Hippocampal formation (tissue), 2 donors: ENCODE measurements at regions not wholly inside any gene's neighbourhood (a gene's known extent, or its start where the extent isn't known, plus 50 kb on each side); places are given as distances from the start of the nearest gene placed in this dataset.
"Not testable (repeated sequence)": the region's sequence is repeated elsewhere in the genome, so short reads cannot be mapped to it uniquely, and the experiment has no call there.

ENCODE experiments used
- DNase-seq, 2 donors: peaks; one replicate each; lab custom pipeline; 2025; lab: John Stamatoyannopoulos, UW

DNA sequence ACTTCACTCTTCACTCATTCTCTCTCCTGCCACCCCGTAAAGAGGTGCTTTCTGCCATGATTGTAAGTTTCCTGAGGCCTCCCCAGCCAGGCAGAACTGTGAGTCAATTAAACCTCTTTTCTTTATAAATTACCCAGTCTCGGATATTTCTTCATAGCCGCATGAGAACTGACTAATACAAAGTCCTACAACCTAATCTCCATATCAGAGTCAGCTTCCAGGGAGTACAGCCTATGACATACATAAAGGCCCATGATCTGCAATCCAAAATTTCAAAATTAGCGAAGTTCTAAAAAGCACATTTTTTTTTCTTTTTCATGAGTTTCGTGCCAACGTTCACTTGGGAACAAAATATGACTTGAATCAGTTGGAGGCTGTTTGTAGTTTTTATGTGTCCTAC is 256.9 kb upstream of the DUSP10 start:
- DNase-seq: no peak

DNA sequence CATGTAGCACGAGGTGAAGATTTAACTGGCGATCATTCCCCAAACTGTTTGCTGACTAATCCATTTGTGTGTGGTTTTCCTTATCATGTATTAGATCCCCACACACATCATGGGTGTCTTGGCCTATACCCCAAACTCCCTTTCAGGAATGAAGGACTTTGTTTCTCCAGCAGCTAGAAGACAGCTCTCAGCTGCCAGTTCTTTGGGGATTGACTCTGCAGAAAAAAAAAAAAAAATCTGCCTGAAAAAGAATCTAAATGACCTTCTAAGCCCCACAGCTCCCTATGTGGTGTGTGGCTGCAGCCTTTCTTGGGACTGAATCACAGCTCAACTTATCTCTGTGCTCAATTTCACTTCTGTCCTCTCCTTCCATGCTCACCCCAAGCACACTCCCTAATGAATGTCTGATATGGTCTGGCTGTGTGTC is 256.3 kb upstream of the DUSP10 start:
- DNase-seq: no peak

DNA sequence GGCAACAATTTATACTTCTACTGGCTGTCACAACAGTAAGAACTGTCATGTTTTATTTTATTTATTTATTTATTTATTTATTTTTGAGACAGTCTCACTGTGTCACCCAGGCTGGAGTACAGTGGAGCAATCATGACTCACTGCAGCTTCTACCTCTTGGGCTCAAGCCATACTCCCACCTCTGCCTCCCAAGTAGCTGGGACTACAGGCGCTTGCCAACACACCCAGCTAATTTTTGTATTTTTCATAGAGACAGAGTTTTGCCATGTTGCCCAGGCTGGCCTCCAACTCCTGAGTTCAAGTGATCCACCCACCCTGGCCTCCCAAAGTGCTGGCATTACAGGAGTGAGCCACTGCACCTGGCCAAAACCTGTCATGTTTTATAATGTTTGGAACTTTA is 255.1 kb upstream of the DUSP10 start:
- not testable (repeated sequence) for DNase-seq

DNA sequence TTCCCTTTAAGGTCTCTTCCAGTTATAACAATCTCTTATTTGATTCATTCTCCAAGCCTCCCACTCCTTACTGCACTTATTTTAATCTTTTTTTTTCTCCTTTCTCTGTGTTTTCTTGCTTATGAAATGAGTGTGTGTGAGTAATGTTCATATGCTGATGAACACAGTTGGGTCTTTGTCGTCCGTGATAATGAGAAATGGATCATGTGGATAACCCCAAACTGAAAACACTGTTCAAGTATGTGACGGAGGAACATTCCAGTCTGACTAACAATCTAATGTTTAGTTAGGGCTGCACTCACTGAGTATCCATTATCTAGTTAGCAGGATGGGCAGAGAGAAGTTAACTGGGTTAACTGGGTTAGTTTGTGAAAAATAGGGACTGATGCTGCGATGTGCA is 253.1 kb upstream of the DUSP10 start:
- DNase-seq: peak in 1 of 2 donors; percentile 55

DNA sequence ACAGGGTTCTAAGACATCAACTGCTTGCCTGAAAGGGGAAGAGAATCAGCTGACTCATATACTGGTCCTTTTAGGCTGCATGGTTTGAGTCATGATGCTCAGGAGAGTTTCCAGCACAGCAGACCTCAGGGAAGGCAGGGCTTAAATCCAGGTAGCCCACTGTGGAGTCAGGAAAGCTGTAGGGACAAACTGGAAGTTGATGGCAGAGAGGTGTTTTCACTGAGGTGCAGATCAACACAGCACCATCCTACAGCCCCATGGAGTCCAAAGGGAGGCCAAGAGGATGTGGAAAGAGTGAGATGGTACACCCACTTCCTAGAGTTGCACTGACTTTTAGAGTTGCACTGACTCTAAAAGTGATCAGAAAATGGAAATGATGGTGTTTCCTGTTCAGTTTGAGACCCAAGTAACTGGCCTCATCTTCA is 252.4 kb upstream of the DUSP10 start:
- DNase-seq: no peak

GRCh38 chr1:221993444-221993948 is 251.6 kb upstream of the DUSP10 start:
- DNase-seq: no peak

- no peak for DNase-seq
Measured at GRCh38 chr1:221992427-221992826, 250.5 kb upstream of the DUSP10 start.

DNA sequence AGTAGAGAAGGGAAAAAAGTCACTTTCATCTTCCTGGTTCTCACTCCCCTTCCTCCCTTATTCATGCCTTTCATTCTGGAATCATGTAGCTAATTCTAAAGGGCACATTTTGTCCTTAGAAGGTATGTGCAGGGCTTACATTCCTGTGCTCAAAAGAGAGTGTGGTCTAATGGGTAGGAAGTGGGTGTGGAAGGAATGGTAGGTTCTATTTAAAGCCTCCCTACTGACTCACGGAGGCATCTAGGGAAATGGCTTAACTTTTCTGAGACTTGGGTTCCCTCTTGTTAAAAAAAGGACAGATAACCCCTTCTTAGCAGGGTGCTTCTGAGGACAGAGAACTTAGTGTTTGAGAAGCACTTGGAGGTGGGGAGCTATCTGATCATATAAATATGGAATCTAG is 249.3 kb upstream of the DUSP10 start:
- no peak for DNase-seq

DNA sequence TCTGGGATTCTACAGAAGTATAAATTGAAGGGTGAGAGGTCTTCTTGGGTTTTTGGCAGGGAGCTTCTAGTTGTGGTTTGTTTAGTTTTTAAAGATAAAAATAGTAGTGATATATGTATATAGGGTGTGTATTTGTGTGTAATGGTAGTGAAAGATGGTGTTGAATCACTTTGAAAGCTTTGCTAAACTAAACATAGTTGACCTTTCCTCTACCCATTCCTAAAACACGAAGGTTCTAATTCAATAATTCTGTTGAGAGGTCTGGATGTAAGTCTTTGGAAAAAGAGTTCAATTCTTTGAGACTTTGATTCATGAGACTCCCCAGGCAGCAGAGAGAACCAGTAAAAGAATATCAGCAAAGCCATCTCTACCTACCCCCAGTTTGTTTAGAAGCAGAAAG is 247.9 kb upstream of the DUSP10 start:
- no peak for DNase-seq

DNA sequence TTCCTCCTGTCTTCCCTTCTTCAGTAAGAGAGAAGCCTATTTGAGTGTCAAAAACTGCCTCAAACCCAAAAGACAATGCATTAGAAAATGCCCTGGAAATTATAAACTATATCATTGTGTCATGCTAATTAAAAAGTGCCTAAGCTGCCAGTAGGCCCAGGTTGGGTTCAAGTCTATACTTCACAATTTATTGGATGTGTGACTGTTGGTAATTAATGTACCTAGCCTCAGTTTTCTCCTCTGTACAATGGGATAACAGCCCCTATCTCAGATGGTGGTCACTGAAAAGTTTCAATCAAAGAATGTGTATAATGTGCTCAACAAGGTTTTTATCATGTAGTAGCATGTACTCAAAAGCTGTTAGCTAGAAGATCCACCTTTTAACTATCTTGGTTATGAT is 246.9 kb upstream of the DUSP10 start:
- DNase-seq: no peak

DNA sequence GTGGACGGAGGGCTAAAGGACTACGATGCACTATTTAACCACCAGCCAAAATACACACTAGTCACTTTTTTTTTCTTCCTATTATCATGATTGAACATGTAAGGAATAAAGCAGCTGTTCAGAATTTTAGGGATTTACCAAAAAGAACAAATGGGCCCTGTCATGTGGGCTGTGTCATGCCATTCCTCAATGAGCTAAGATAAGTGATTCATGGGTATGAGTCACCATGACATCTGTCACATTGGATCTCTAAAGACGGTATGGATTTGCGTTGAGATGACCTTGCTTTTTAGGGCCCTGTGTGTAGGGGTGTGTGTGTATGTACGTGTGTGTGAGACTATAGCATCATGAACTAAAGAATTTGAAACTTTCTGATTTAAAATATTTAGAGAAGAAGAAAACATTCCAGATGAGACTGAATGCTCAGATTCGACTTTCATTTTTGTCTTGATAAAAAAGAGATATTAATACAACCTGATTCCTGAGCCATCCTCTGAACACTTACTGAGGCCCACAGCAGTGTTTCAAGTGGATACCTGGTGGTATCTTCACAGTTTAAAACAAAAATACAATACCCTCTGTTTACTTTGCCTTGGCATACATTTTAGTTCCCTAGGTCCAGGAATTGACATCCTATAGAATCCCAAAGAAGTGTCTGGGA is 246.1 kb upstream of the DUSP10 start:
- DNase-seq: no peak

- no peak for DNase-seq
Measured at GRCh38 chr1:221983444-221983843, 241.6 kb upstream of the DUSP10 start.

DNA sequence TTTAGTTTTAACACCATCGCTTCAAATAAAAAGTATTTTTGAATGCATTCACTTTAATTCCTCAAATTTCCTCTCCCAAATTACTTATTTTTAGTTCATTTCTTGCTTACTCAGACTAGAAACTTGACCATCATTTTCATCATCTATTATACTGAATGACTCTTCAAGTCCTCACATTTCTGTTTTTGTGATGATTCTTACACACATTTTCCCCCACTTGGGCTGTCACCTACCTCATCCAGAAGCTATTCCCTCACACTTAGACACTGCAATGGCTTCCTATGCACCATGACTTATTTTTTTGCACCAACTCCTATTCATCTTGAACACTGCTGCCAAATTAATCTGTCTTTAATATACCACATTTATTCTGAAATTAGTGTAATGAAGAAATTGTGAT is 239.6 kb upstream of the DUSP10 start:
- no peak for DNase-seq

DNA sequence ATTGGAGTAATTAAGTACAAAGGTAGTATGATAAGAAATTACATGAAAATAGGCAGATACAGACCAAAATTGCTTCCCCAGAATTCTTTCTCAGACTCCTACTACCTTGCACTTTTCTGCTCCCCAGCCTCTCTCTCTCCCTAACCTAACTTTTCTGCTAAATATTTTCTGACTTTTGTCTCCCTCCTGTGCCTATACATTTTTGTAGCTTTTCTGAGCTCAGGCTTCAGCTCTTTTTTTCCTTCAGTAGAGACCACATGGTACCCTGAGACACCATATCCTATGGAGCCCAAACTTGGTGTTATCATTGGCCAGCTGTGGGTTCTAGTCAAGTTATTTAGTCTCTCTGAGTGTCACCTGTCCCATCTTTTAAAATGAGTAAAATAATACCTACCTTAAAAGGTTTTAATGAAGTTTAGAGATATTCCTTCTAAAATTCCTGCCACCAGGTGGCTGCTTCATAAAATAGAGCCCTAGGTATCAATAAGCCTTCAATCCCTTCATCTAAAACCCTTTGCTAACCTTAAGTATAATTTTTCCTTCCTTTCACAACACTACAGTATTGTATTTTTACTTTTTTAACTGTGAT is 237.6 kb upstream of the DUSP10 start:
- no peak for DNase-seq

DNA sequence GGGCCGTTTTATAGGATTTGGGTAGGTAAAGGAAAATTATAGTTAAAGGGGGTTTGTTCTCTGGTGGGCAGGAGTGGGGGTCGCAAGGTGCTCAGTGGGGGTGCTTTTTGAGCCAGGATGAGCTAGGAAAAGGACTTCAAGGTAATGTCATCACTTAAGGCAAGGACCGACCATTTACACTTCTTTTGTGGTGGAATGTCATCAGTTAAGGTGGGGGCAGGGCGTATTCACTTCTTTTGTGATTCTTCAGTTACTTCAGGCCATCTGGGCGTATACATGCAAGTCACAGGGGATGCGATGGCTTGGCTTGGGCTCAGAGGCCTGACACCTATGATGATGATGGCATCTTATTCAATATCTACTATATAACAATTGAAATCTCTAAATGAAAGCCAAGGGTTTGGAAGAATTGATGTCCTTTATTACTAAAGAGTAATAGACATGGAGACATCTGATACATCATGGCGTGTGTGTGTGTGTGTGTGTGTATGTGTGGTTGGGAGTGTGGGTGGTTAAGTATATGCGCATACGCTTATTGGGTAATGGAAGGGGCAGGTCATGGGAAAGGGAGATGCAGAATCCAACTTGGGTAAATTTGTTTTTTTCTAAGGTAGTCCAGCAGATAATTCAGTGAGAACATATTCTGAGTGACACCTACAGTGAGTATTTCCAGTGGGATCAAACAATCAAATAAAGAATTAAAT is 236.9 kb upstream of the DUSP10 start:
- not testable (repeated sequence) for DNase-seq

DNA sequence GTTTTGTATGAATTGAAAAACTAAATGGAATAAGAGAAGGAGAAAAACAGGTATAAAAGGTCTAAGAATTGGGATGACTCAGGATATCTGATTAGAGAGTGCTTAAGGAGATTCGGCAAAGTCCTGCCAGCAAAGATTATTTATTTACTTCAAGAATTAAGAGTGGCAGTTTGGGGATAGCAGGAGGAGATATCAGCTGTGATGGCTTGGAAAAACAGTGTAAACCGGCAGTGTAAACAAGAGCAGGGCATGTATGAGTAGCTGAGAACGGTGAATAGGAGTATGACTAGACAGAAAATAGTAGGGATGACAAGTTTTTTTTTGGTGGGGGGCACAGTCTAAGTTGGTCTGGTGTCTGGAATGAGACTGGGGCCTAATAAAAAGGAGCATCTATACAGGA is 231.9 kb upstream of the DUSP10 start:
- not testable (repeated sequence) for DNase-seq

DNA sequence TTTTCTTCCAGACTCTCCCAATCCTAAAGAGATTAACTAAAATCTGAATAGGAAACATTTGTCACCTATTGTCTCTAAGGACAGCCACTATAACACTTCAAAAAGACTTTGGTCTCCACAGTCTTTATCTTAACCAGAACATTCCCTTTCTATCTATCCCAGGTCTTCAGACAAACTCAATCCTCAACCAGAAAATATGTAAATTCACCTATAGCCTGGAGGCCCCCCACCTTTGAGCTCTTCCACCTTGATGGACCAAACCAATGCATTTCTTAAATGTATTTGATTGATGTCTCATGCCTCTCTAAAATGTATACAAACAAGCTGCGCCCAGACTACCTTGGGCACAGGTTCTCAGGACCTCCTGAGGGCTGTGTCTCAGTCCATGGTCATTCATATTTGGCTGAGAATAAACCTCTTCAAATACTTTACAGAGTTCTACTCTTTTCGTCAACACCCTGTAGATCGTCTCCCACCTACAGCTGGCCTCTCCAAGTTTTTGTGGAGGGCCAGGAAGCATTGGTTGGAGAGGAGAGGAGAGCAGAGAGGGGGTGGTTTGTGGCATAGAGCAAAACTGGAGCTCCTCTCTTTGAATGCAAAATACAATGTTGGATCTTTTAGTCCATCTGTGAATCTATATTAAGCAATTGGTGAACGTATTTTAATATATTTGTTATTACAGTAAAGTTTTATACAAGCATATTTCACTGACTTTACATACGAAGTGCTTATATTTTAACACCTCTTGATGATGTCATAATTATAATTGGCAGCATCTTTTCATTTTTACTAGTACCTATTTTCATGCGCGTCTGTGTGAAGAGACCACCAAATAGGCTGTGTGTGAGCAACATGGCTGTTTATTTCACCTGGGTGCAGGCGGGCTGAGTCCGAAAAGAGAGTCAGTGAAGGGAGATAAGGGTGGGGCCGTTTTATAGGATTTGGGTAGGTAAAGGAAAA is 230.7 kb upstream of the DUSP10 start:
- DNase-seq: no peak

- not testable (repeated sequence) for DNase-seq
Measured at GRCh38 chr1:221971035-221971434, 229.1 kb upstream of the DUSP10 start.

- DNase-seq: not testable (repeated sequence)
Measured at GRCh38 chr1:221969298-221969858, 227.5 kb upstream of the DUSP10 start.

DNA sequence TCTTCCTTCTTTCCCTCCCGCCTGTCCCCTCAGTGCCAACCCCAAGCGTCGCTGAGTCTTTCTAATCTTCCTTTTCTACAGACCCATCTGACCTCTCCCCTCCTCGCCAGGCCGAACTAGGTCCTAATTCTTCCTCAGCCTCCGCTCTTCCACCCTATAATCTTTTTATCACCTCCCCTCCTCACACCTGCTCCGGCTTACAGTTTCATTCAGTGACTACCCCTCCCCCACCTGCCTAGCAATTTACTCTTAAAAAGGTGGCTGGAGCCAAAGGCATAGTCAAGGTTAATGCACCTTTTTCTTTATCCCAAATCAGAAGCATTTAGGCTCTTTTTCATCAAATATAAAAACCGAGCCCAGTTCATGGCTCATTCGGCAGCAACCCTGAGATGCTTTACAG is 225.6 kb upstream of the DUSP10 start:
- DNase-seq: not testable (repeated sequence)

DNA sequence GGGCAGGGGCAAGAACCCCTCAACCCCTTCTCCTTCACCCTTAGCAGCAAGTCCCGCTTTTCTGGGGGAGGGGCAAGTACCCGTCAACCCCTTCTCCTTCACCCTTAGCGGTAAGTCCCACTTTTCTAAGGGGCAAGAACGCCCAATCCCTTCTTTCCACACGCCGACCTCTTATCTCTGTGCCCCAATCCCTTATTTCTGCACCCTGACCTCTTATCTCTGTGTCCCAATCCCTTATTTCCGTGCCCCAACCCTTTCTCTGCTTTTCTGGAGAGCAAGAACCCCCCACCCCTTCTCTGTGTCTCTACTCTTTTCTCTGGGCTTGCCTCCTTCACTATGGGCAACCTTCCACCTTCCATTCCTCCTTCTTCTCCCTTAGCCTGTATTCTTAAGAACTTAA is 225.0 kb upstream of the DUSP10 start:
- not testable (repeated sequence) for DNase-seq

GRCh38 chr1:221965891-221966290 is 224.0 kb upstream of the DUSP10 start:
- DNase-seq: not testable (repeated sequence)
